A673 (cell line): ENCODE measurements at regions not wholly inside any gene's neighbourhood (a gene's known extent, or its start where the extent isn't known, plus 50 kb on each side); places are given as distances from the start of the nearest gene placed in this dataset.

Experiments used
- BruUV-seq: library from RNA; stranded (reverse); fragments of 400-500 nt; replicated peaks from 2 replicates; lab custom pipeline; 2021; lab: Mats Ljungman, UMichigan
- CTCF ChIA-PET: fragments of 300-600 bp; sonication (Branson Sonifier 250); formaldehyde crosslinking; loops from one replicate; lab custom pipeline; 2022; ENCODE audit warnings: antibody characterized with exemption; lab: Charles Lee
- POLR2A ChIA-PET: fragments of 300-600 bp; sonication (Branson Sonifier 250); formaldehyde crosslinking; loops from one replicate; lab custom pipeline; 2022; ENCODE audit warnings: antibody characterized with exemption; ENCODE audit not compliant: low non-redundant PET; lab: Charles Lee
- DNase-seq: peaks from one replicate; pipeline ENCODE4 v3.0.0-alpha.2; 2015; ENCODE audit warnings: low spot score
- H3K27ac ChIP-seq: fragments of 200-600 bp; sonication (generic); 2 replicates; pipeline ENCODE4 v1.5.1; 2016; ENCODE audit warnings: mixed run types, low read depth, mild to moderate bottlenecking, mixed read lengths, antibody characterized with exemption, low read length; ENCODE audit not compliant: poor library complexity, severe bottlenecking
- H3K27me3 ChIP-seq: fragments of 200-600 bp; sonication (generic); replicated peaks from 2 replicates; pipeline ENCODE4 v1.6.1; 2017; ENCODE audit warnings: mixed run types, low read depth, mild to moderate bottlenecking, mixed read lengths, antibody characterized with exemption, low read length; ENCODE audit not compliant: insufficient read depth, poor library complexity
- H3K36me3 ChIP-seq: fragments of 200-600 bp; sonication (generic); 2 replicates; pipeline ENCODE4 v1.6.1; 2016; ENCODE audit warnings: mixed run types, mild to moderate bottlenecking, mixed read lengths, antibody characterized with exemption, low read length; ENCODE audit not compliant: insufficient read depth, poor library complexity, severe bottlenecking
- H3K4me1 ChIP-seq: fragments of 200-600 bp; sonication (generic); 2 replicates; pipeline ENCODE4 v1.6.1; 2017; ENCODE audit warnings: mixed run types, mild to moderate bottlenecking, mixed read lengths, antibody characterized with exemption, low read length; ENCODE audit not compliant: insufficient read depth, poor library complexity, severe bottlenecking
- H3K4me3 ChIP-seq: fragments of 200-600 bp; sonication (generic); 2 replicates; pipeline ENCODE4 v1.5.1; 2016; ENCODE audit warnings: low read depth, mixed run types, mild to moderate bottlenecking, mixed read lengths, low read length; ENCODE audit not compliant: poor library complexity, severe bottlenecking
- H3K9me3 ChIP-seq: fragments of 200-600 bp; sonication (generic); 2 replicates; pipeline ENCODE4 v1.6.1; 2016; ENCODE audit warnings: mixed run types, low read depth, mild to moderate bottlenecking, mixed read lengths, antibody characterized with exemption, low read length; ENCODE audit not compliant: poor library complexity, severe bottlenecking
- CTCF ChIP-seq: fragments of 300-800, 200-600 bp; sonication (generic); conservative IDR thresholded peaks from 2 replicates; pipeline ENCODE4 v1.5.1; 2017; ENCODE audit warnings: low read depth, mild to moderate bottlenecking, antibody characterized with exemption, low read length, moderate library complexity, mixed read lengths
- EZH2 ChIP-seq: fragments of 200-600 bp; sonication (generic); IDR thresholded peaks from 2 replicates; pipeline ENCODE4 v1.6.1; 2017; ENCODE audit warnings: borderline replicate concordance, low read depth, mild to moderate bottlenecking, mixed read lengths, antibody characterized with exemption, low read length; ENCODE audit not compliant: poor library complexity, severe bottlenecking
- intact Hi-C: fragments of 100-400 bp; cut with micrococcal nuclease; formaldehyde crosslinking; loops from one replicate; pipeline ENCODE4 v1.10.0; 2022; ENCODE audit not compliant: unreplicated experiment

- CTCF ChIA-PET: no interaction called here
- no peaks in the 10 kb centered on the region for H3K4me1 ChIP-seq
- intact Hi-C loops: no loop called here
- no peak for DNase-seq
- H3K4me3 ChIP-seq: no peak overlapping the region
- H3K27me3 ChIP-seq: no peaks in the 10 kb centered on the region
- H3K9me3 ChIP-seq: no peaks in the 10 kb centered on the region
- no peaks in the 10 kb centered on the region for H3K36me3 ChIP-seq
- POLR2A ChIA-PET: no interaction called here
- TF ChIP-seq CTCF (no peak), EZH2 (no peak)
- no TSS peak for BruUV-seq
- no peak overlapping the region for H3K27ac ChIP-seq
Observed at GRCh38 chr3:28590860-28591259, 242.2 kb upstream of the AZI2 start.

GRCh38 chr3:28595372-28595771 lies 246.7 kb upstream of the AZI2 start:
- ChIA-PET POLR2A (no interaction called here), CTCF (no interaction called here)
- no peaks in the 10 kb centered on the region for H3K9me3 ChIP-seq
- intact Hi-C loops: no loop called here
- DNase-seq: no peak
- no peaks in the 10 kb centered on the region for H3K4me1 ChIP-seq
- H3K36me3 ChIP-seq: no peaks in the 10 kb centered on the region
- no peaks in the 10 kb centered on the region for H3K27me3 ChIP-seq
- BruUV-seq: no TSS peak
- H3K4me3 ChIP-seq: no peak overlapping the region
- no peak for TF ChIP-seq EZH2
- TF ChIP-seq CTCF: no peak
- H3K27ac ChIP-seq: no peak overlapping the region

- Histone ChIP-seq H3K4me3 (no peak overlapping the region), H3K36me3 (no peaks in the 10 kb centered on the region), H3K9me3 (no peaks in the 10 kb centered on the region), H3K4me1 (no peaks in the 10 kb centered on the region), H3K27me3 (no peaks in the 10 kb centered on the region), H3K27ac (no peak overlapping the region)
- DNase-seq: no peak
- TF ChIP-seq CTCF: no peak
- ChIA-PET POLR2A (no interaction called here), CTCF (no interaction called here)
- intact Hi-C loops: no loop called here
- BruUV-seq: no TSS peak
Observed at GRCh38 chr3:28597452-28597851, 248.8 kb upstream of the AZI2 start.
